ENCODE measurements at regions not wholly inside any gene's neighbourhood (a gene's known extent, or its start where the extent isn't known, plus 50 kb on each side); places are given as distances from the start of the nearest gene placed in this dataset.

DNA sequence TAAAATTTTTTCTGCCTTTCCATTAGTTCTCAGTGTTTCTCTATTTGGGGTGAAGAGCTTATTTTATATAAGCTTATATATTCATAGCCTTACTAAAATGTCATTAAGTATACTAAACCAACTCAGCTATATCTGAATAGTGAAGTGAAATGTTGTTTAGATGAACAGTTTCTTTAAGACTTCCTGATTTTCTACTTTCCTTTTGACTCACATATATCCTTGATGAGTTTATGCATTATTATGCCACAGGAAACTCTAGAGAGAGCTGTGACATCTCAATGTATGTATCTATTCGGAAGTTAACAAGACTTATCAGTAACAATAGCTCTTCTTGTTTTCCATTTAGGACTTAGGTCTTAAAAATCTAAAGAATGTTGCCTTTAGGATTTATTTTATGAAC is 1491.8 kb upstream of the IGFBP7 start:
- no peak for TF ChIP-seq SIN3A (IDR thresholded peaks at IDR 0.05; ENCODE audit: borderline replicate concordance, insufficient read depth, low read depth, low read length)
- no peak for TF ChIP-seq REST (IDR thresholded peaks at IDR 0.05; ENCODE audit: insufficient read depth in 1 of 2, low read depth in 2 of 2, low read length in 1 of 2)
- TF ChIP-seq CTCF (IDR thresholded peaks at IDR 0.05) = no peak
- no peak for TF ChIP-seq POLR2AphosphoS5 (IDR thresholded peaks at IDR 0.05; ENCODE audit: low read depth, low read length)
